Panc1 (cell line): ENCODE measurements at regions not wholly inside any gene's neighbourhood (a gene's known extent, or its start where the extent isn't known, plus 50 kb on each side); places are given as distances from the start of the nearest gene placed in this dataset.

Experiments
- ATAC-seq: fragments of 200-7000 bp; cut with Tn5 transposase; 2 replicates; pipeline ENCODE4 v1.9.1; 2020; ENCODE audit warnings: mild to moderate bottlenecking, moderate library complexity
- BruUV-seq: library from RNA; stranded (reverse); fragments of 400-500 nt; replicated peaks from 2 replicates; lab custom pipeline; 2021; lab: Mats Ljungman, UMichigan
- CTCF ChIA-PET: fragments of 300-600 bp; sonication (Branson Sonifier 250); formaldehyde crosslinking; loops from one replicate; lab custom pipeline; 2022; ENCODE audit warnings: antibody characterized with exemption; lab: Charles Lee
- POLR2A ChIA-PET: fragments of 300-600 bp; sonication (Branson Sonifier 250); formaldehyde crosslinking; loops from one replicate; lab custom pipeline; 2022; ENCODE audit warnings: antibody characterized with exemption; lab: Charles Lee
- DNase-seq: peaks from one replicate; pipeline ENCODE4 v3.0.0-alpha.2; 2010; ENCODE audit warnings: low read depth, low spot score
- H3K27ac ChIP-seq: 2 replicates; pipeline ENCODE4 v1.5.1; 2011; ENCODE audit warnings: mild to moderate bottlenecking, low read length, inconsistent platforms
- H3K27me3 ChIP-seq: fragments of 200-500 bp; sonication (Bioruptor generic); 2 replicates; pipeline ENCODE4 v1.6.0; 2014; ENCODE audit warnings: low read length, inconsistent platforms; ENCODE audit not compliant: control insufficient read depth, insufficient read depth
- H3K36me3 ChIP-seq: fragments of 200-500 bp; sonication (Bioruptor generic); 2 replicates; pipeline ENCODE4 v1.5.1; 2014; ENCODE audit warnings: inconsistent platforms, mild to moderate bottlenecking, low read length, moderate library complexity; ENCODE audit not compliant: control insufficient read depth, insufficient read depth
- H3K4me1 ChIP-seq: 2 replicates; pipeline ENCODE4 v1.5.1; 2011; ENCODE audit warnings: inconsistent platforms, mild to moderate bottlenecking, low read length, moderate library complexity; ENCODE audit not compliant: control insufficient read depth, insufficient read depth
- H3K4me3 ChIP-seq, 2 experiments: 2 replicates each; pipeline ENCODE4 v1.5.1; 2011 to 2012; ENCODE audit warnings: low read depth in 2 of 2, low read length in 2 of 2, mild to moderate bottlenecking in 2 of 2, inconsistent platforms in 1 of 2, moderate library complexity in 1 of 2
- H3K9me3 ChIP-seq: fragments of 200-500 bp; sonication (Bioruptor generic); 2 replicates; pipeline ENCODE4 v1.5.1; 2014; ENCODE audit warnings: low read depth, mild to moderate bottlenecking, inconsistent platforms, low read length, moderate library complexity; ENCODE audit not compliant: control insufficient read depth, insufficient read depth
- CTCF ChIP-seq: fragments of 450-650 bp; IDR thresholded peaks from 2 replicates; pipeline ENCODE4 v1.5.1; 2017; ENCODE audit warnings: mild to moderate bottlenecking
- POLR2AphosphoS5 ChIP-seq: IDR thresholded peaks from 2 replicates; pipeline ENCODE4 v1.6.1; 2012; ENCODE audit warnings: mild to moderate bottlenecking, low read depth, low read length, moderate library complexity
- REST ChIP-seq, 2 experiments: IDR thresholded peaks; 2 replicates each; pipeline ENCODE4 v1.6.1; 2011 to 2012; ENCODE audit warnings: low read depth in 2 of 2, control low read depth in 1 of 2, low read length in 1 of 2, mild to moderate bottlenecking in 1 of 2, moderate library complexity in 1 of 2; ENCODE audit not compliant: insufficient read depth in 1 of 2
- SIN3A ChIP-seq: IDR thresholded peaks from 2 replicates; pipeline ENCODE4 v1.6.1; 2012; ENCODE audit warnings: low read depth, mild to moderate bottlenecking, low read length, moderate library complexity, borderline replicate concordance; ENCODE audit not compliant: insufficient read depth
- TCF7L2 ChIP-seq: IDR thresholded peaks from 2 replicates; pipeline ENCODE4 v1.6.1; 2011; ENCODE audit warnings: mild to moderate bottlenecking, low read depth, low read length, inconsistent platforms
- in situ Hi-C: cut with HindIII; loops from 2 replicates; pipeline ENCODE4 v1.10.0; 2016; ENCODE audit warnings: low sequenced_read_pairs, low pct_unique_long_range_greater_than_20kb
- intact Hi-C: fragments of 100-400 bp; cut with micrococcal nuclease; formaldehyde crosslinking; loops from one replicate; pipeline ENCODE4 v1.10.0; 2022; ENCODE audit not compliant: unreplicated experiment

GRCh38 chr10:123952099-123952498 lies 60.5 kb upstream of the CPXM2 start:
- ChIA-PET POLR2A (no interaction called here), CTCF (no interaction called here)
- H3K27me3 ChIP-seq, result peaks cover 15% of the 10 kb centered on the region
- no TSS peak for BruUV-seq
- no peaks in the 10 kb centered on the region for H3K9me3 ChIP-seq
- DNase-seq (no peak), ATAC-seq (no peak)
- no peak overlapping the region for H3K4me3 ChIP-seq
- TF ChIP-seq CTCF (no peak), TCF7L2 (no peak), SIN3A (no peak), POLR2AphosphoS5 (no peak), REST (IDR thresholded peaks at IDR 0.05; ENCODE audit: insufficient read depth in 1 of 2, low read depth in 2 of 2, low read length in 1 of 2) (no peak)
- intact Hi-C loops (no loop called here), in situ Hi-C loops (no loop called here)
- no peaks in the 10 kb centered on the region for H3K36me3 ChIP-seq
- no peaks in the 10 kb centered on the region for H3K4me1 ChIP-seq
- H3K27ac ChIP-seq, result no peak overlapping the region

- in situ Hi-C loops (no loop called here), intact Hi-C loops (no loop called here)
- ATAC-seq, result no peak
- ChIA-PET CTCF (no interaction called here), POLR2A (no interaction called here)
- H3K36me3 ChIP-seq, result no peaks in the 10 kb centered on the region
- H3K4me1 ChIP-seq, result no peaks in the 10 kb centered on the region
- no TSS peak for BruUV-seq
- no peak for DNase-seq
- H3K4me3 ChIP-seq, result no peak overlapping the region
- no peak overlapping the region for H3K27ac ChIP-seq
- H3K9me3 ChIP-seq, result no peaks in the 10 kb centered on the region
- TF ChIP-seq CTCF, result no peak
- TF ChIP-seq SIN3A, result no peak
- no peak for TF ChIP-seq REST (IDR thresholded peaks at IDR 0.05; ENCODE audit: insufficient read depth in 1 of 2, low read depth in 2 of 2, low read length in 1 of 2)
- no peak for TF ChIP-seq POLR2AphosphoS5
- no peak for TF ChIP-seq TCF7L2
- peaks cover 9% of the 10 kb centered on the region for H3K27me3 ChIP-seq
These were observed 56.6 kb upstream of the CPXM2 start for GRCh38 chr10:123948030-123948823.
